Keratinocyte (primary cell): ENCODE measurements at regions not wholly inside any gene's neighbourhood (a gene's known extent, or its start where the extent isn't known, plus 50 kb on each side); places are given as distances from the start of the nearest gene placed in this dataset.

Experiments
- DNase-seq: peaks from one replicate; pipeline ENCODE4 v3.0.0-alpha.2; 2011; ENCODE audit warnings: low read depth, missing footprints, low spot score
- FAIRE-seq: peaks from 2 replicates; lab custom pipeline; 2011; peaks lifted over from hg19 to GRCh38; lab: Jason Lieb, UNC
- H2AFZ ChIP-seq: 2 replicates; pipeline ENCODE4 v1.6.0; 2012; ENCODE audit warnings: low read length, control low read depth, inconsistent platforms; ENCODE audit not compliant: control insufficient read depth
- H3K27ac ChIP-seq: 2 replicates; pipeline ENCODE4 v1.5.1; 2011; ENCODE audit warnings: low read length; ENCODE audit not compliant: control insufficient read depth, insufficient read depth
- H3K27me3 ChIP-seq: 3 replicates; pipeline ENCODE4 v1.6.0; 2011; ENCODE audit warnings: low read length; ENCODE audit not compliant: control insufficient read depth, insufficient read depth; ENCODE audit errors: extremely low read depth
- H3K36me3 ChIP-seq, 2 experiments: 2 replicates in 1 of 2; 3 replicates in 1 of 2; pipeline ENCODE4 v1.5.1; 2011; ENCODE audit warnings: low read length in 2 of 2, mild to moderate bottlenecking in 1 of 2; ENCODE audit not compliant: control insufficient read depth in 2 of 2, insufficient read depth in 2 of 2; ENCODE audit errors: extremely low read depth in 1 of 2
- H3K4me1 ChIP-seq: 3 replicates; pipeline ENCODE4 v1.5.1; 2011; ENCODE audit warnings: low read length; ENCODE audit not compliant: control insufficient read depth, insufficient read depth; ENCODE audit errors: extremely low read depth
- H3K4me2 ChIP-seq: 3 replicates; pipeline ENCODE4 v1.6.0; 2011; ENCODE audit warnings: low read depth, low read length; ENCODE audit not compliant: control insufficient read depth, insufficient read depth; ENCODE audit errors: extremely low read depth
- H3K4me3 ChIP-seq, 3 experiments: fragments of 200-600 bp in 1 of 3; sonication (generic) in 1 of 3; 2 replicates in 2 of 3; 3 replicates in 1 of 3; pipeline ENCODE4 v1.5.1; 2011 to 2016; ENCODE audit warnings: low read length in 3 of 3, mild to moderate bottlenecking in 3 of 3, control low read depth in 2 of 3, inconsistent platforms in 1 of 3, low read depth in 1 of 3, mixed read lengths in 1 of 3, mixed run types in 1 of 3, moderate library complexity in 1 of 3; ENCODE audit not compliant: control insufficient read depth in 2 of 3, insufficient read depth in 2 of 3; ENCODE audit errors: extremely low read depth in 1 of 3
- H3K79me2 ChIP-seq: 2 replicates; pipeline ENCODE4 v1.6.0; 2012; ENCODE audit warnings: low read length; ENCODE audit not compliant: control insufficient read depth, insufficient read depth
- H3K9ac ChIP-seq: 3 replicates; pipeline ENCODE4 v1.6.0; 2011; ENCODE audit warnings: low read length; ENCODE audit not compliant: control insufficient read depth, insufficient read depth; ENCODE audit errors: extremely low read depth
- H3K9me1 ChIP-seq: 3 replicates; pipeline ENCODE4 v1.6.0; 2011; ENCODE audit warnings: low read length; ENCODE audit not compliant: control insufficient read depth, insufficient read depth; ENCODE audit errors: extremely low read depth
- H3K9me3 ChIP-seq: 2 replicates; pipeline ENCODE4 v1.5.1; 2012; ENCODE audit warnings: low read depth, low read length; ENCODE audit not compliant: control insufficient read depth
- H4K20me1 ChIP-seq: 3 replicates; pipeline ENCODE4 v1.6.0; 2011; ENCODE audit warnings: low read length; ENCODE audit not compliant: control insufficient read depth, insufficient read depth; ENCODE audit errors: extremely low read depth
- CTCF ChIP-seq, 3 experiments: IDR thresholded peaks in 1 of 3; conservative IDR thresholded peaks in 1 of 3; optimal IDR thresholded peaks in 1 of 3; 2 replicates in 2 of 3; 3 replicates in 1 of 3; pipeline versions ENCODE3 to v1.5.1; 2011; ENCODE audit warnings: low read length in 3 of 3, mild to moderate bottlenecking in 3 of 3, moderate library complexity in 2 of 3, control low read depth in 1 of 3, inconsistent platforms in 1 of 3; ENCODE audit not compliant: insufficient read depth in 2 of 3; ENCODE audit errors: extremely low read depth in 1 of 3
- EZH2 ChIP-seq: IDR thresholded peaks from one replicate; pipeline ENCODE4 v1.6.1; 2012; ENCODE audit warnings: inconsistent platforms, mild to moderate bottlenecking, low read length, moderate library complexity
- dilution Hi-C: fragments of 300-500 bp; cut with MboI; formaldehyde crosslinking; loops from one replicate; pipeline ENCODE4 v1.7.0; 2020; ENCODE audit warnings: low sequenced_read_pairs; ENCODE audit not compliant: extremely low pct_ligation_motif_present

- H4K20me1 ChIP-seq, result no peaks in the 10 kb centered on the region
- H3K27me3 ChIP-seq, result no peaks in the 10 kb centered on the region
- H3K9ac ChIP-seq, result no peak overlapping the region
- FAIRE-seq (no peak), DNase-seq (no peak)
- H3K9me1 ChIP-seq, result no peaks in the 10 kb centered on the region
- H3K4me3 ChIP-seq, result no peak overlapping the region
- TF ChIP-seq EZH2 (no peak), CTCF (optimal IDR thresholded peaks at IDR 0.05 in 1 of 3, IDR thresholded peaks at IDR 0.05 in 1 of 3, conservative IDR thresholded peaks at IDR 0.05 in 1 of 3; ENCODE audit: extremely low read depth in 1 of 3, insufficient read depth in 2 of 3, low read length in 3 of 3) (no peak)
- no peak overlapping the region for H3K27ac ChIP-seq
- no peak overlapping the region for H3K4me2 ChIP-seq
- dilution Hi-C loops, result no loop called here
- no peaks in the 10 kb centered on the region for H3K36me3 ChIP-seq
- H3K79me2 ChIP-seq, result no peaks in the 10 kb centered on the region
- H2AFZ ChIP-seq, result no peak overlapping the region
- H3K9me3 ChIP-seq, result no peaks in the 10 kb centered on the region
- no peaks in the 10 kb centered on the region for H3K4me1 ChIP-seq
These were observed 137.7 kb downstream of the SPATA31D1 start for GRCh38 chr9:82126256-82126655.

GRCh38 chr9:82127465-82127864, 138.9 kb downstream of the SPATA31D1 start:
- no peaks in the 10 kb centered on the region for H3K79me2 ChIP-seq
- TF ChIP-seq EZH2 (no peak), CTCF (optimal IDR thresholded peaks at IDR 0.05 in 1 of 3, IDR thresholded peaks at IDR 0.05 in 1 of 3, conservative IDR thresholded peaks at IDR 0.05 in 1 of 3; ENCODE audit: extremely low read depth in 1 of 3, insufficient read depth in 2 of 3, low read length in 3 of 3) (no peak)
- H3K27me3 ChIP-seq, result no peaks in the 10 kb centered on the region
- H3K4me3 ChIP-seq, result no peak overlapping the region
- no peak overlapping the region for H2AFZ ChIP-seq
- no peak overlapping the region for H3K4me2 ChIP-seq
- DNase-seq, result no peak
- no peaks in the 10 kb centered on the region for H3K9me3 ChIP-seq
- no peaks in the 10 kb centered on the region for H3K4me1 ChIP-seq
- no peaks in the 10 kb centered on the region for H3K9me1 ChIP-seq
- FAIRE-seq, result no peak
- dilution Hi-C loops, result no loop called here
- no peak overlapping the region for H3K9ac ChIP-seq
- no peaks in the 10 kb centered on the region for H4K20me1 ChIP-seq
- H3K27ac ChIP-seq, result no peak overlapping the region
- no peaks in the 10 kb centered on the region for H3K36me3 ChIP-seq
